ENCODE measurements at regions not wholly inside any gene's neighbourhood (a gene's known extent, or its start where the extent isn't known, plus 50 kb on each side); places are given as distances from the start of the nearest gene placed in this dataset.

DNA sequence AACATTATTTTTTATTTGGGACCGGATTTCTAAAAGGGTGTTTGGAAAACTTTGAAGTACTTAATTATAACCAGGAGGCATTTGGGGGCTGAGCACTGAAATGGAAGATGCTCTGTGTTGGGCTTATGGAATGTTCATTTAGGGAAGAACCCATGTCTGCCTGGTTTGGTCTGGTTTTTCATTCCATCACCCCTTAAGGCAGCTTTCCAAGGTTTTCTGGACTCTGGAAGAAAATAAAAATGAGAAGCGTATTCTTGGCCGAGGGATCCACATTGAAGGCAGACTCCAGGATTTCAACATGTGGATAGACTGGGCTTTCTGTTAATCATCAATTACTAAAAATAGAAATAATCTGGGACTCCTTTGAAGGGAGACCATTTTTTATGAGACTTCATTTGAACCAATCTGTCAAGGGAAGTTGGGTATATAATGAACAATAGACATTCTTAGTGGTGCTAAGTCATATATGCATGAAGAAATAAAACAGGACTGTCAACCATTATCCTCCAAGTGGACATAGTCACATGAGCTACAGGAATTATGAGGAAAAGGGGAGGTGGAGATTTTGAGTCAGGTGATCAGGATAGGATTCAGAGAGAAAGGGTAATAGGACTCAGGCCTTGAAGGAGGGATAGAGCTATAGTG lies 270.5 kb upstream of the ADAMTS9 start:
- H3K4me3 ChIP-seq (ENCODE audit: low read depth, poor library complexity, severe bottlenecking), result no peak overlapping the region
- TF ChIP-seq, protein P1, sequence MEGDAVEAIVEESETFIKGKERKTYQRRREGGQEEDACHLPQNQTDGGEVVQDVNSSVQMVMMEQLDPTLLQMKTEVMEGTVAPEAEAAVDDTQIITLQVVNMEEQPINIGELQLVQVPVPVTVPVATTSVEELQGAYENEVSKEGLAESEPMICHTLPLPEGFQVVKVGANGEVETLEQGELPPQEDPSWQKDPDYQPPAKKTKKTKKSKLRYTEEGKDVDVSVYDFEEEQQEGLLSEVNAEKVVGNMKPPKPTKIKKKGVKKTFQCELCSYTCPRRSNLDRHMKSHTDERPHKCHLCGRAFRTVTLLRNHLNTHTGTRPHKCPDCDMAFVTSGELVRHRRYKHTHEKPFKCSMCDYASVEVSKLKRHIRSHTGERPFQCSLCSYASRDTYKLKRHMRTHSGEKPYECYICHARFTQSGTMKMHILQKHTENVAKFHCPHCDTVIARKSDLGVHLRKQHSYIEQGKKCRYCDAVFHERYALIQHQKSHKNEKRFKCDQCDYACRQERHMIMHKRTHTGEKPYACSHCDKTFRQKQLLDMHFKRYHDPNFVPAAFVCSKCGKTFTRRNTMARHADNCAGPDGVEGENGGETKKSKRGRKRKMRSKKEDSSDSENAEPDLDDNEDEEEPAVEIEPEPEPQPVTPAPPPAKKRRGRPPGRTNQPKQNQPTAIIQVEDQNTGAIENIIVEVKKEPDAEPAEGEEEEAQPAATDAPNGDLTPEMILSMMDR (IDR thresholded peaks at IDR 0.05), result no peak
- TF ChIP-seq POLR2A (IDR thresholded peaks at IDR 0.05), result no peak
- 52 to 59% methylated on average over 3 of the region's 3 CpGs for WGBS, 2 donors
- intact Hi-C loops (cut with DNase I; ENCODE audit: low total_unique reads), result no loop called here
- DNase-seq (ENCODE audit: low spot score in 2 of 2), result no peak

DNA sequence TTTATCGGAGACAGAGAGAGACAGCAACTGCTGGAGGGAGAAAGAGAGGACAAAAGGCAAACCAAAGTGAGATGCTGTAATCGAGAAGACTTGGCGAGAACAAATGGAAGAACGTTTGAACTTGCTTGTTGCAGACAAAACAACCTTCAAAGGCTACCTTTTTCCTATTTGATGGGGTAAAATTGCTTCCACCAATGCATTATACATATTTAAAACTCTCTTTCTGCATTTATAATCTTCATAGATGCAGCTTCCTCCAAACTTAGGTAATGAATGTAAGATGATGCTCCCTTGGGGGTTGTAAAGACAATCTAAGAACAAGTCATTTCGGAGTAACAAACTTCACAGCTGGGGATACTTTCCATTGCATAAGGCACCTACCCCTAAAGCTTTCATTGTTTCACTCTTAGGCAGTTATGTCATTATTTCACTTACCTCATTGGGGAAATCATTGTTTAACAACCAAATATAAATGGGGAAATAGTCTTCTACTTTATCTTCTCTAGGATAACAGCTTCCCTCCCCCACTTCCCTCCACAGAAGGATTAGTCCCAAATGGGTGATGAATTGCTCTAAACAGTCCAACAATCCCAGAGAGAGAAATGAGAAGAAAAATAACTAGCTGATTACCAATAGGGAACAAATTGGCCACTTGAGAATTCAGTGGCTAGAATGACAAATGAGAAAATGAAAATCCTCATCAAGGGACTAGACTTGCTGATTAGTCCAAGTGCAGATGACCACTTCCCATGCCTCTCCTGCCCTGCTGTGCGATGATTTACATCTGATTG lies 269.8 kb upstream of the ADAMTS9 start:
- no peak for TF ChIP-seq POLR2A (IDR thresholded peaks at IDR 0.05)
- TF ChIP-seq, protein P1 (IDR thresholded peaks at IDR 0.05), result no peak
- WGBS, 2 donors, result 54 to 61% methylated on average over 6 of the region's 6 CpGs
- H3K4me3 ChIP-seq (ENCODE audit: low read depth, poor library complexity, severe bottlenecking), result no peak overlapping the region
- intact Hi-C loops (cut with DNase I; ENCODE audit: low total_unique reads), result no loop called here
- DNase-seq (ENCODE audit: low spot score in 2 of 2), result no peak

DNA sequence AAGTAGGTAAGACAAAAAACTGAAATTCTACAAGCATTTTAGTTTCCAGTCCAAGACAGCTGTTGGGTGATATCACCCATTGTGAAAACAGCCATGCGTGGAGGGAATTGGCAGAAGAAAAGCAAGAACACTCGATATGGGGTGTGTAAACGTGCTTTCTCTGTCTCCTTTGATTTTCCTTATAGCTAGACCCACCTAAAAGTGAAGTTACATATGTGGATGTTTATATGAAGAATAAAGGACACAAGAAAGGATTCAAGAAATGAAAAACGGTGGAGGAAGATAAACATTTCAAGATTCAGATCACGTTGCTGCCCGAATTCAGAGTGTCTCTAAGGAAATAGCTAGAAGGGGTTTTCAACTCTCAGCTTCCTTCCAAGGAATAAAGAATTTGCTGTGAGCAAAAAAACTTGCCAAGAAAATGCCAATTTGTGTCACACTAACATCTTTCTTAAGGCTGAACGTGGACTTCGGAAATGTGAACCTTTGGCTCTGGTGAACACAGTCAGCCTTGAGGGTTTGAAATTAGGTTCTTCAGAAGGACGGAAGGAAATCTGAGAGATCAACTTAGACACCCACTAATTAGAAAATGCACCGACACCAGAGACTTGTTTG lies 269.0 kb upstream of the ADAMTS9 start:
- WGBS, 2 donors, result 43 to 55% methylated on average over 10 of the region's 10 CpGs
- no peak overlapping the region for H3K4me3 ChIP-seq (ENCODE audit: low read depth, poor library complexity, severe bottlenecking)
- intact Hi-C loops (cut with DNase I; ENCODE audit: low total_unique reads), result no loop called here
- TF ChIP-seq POLR2A (IDR thresholded peaks at IDR 0.05), result no peak
- TF ChIP-seq, protein P1 (IDR thresholded peaks at IDR 0.05), result no peak
- DNase-seq (ENCODE audit: low spot score in 2 of 2), result no peak

DNA sequence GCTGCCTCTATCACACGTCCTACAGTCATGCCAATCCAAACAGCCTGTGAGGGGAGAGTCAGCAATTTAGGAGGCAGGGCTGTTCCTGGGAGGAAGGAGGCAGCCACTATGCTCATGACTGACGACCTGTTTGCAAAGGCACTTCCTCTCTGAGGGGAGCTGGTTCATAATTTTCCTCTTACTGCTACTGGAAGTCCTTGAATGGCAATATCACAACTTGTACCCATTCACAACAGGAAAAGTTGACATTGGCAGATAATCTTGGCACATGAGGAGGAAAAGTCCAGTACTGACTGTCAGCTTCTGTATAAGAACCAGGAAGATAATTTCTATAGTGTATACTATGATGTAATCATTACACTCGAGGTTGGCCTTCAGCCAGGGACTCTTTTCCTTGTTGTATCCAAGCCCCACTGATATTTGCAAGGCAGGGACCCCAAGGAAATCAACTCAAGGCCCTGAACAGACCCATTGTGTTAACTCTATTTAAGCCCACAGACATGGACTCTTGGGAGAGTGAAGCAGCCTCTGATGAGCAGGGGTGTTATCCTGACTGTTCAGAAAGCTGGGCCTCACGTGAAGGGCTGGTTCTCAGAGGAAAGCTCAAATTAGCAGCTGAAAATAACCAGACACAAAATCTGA lies 267.3 kb upstream of the ADAMTS9 start:
- 33 to 45% methylated on average over 4 of the region's 4 CpGs for WGBS, 2 donors
- intact Hi-C loops (cut with DNase I; ENCODE audit: low total_unique reads), result no loop called here
- no peak for DNase-seq (ENCODE audit: low spot score in 2 of 2)
- no peak for TF ChIP-seq POLR2A (IDR thresholded peaks at IDR 0.05)
- TF ChIP-seq, protein P1 (IDR thresholded peaks at IDR 0.05), result no peak
- no peak overlapping the region for H3K4me3 ChIP-seq (ENCODE audit: low read depth, poor library complexity, severe bottlenecking)

DNA sequence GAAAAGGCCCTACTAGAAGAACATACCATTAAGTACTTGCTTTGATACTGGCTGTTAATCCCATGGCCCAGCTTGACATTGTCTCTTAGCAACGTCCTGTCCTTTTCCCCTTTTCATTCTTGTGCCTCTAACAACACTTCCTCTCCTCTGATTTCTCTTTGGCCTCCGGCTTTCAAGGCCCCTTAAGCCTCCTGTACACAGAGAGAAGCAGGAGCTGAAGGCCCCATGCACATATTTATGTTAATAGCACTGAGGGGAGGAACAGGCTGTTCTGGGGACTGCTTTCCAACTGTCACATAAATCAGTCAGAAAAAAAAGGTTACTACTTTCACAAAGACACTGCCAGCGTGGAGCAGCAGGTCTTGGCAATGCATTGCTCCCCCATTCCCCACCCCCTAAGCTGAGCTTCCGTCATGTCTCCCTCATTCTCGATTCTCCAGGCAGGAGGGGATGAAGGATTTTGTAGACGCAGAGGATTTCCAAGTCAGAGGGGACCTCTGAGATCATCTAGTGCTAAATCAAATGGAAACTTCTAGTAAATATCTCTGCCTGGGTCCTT lies 257.4 kb upstream of the ADAMTS9 start:
- intact Hi-C loops (cut with DNase I; ENCODE audit: low total_unique reads), result no loop called here
- TF ChIP-seq POLR2A (IDR thresholded peaks at IDR 0.05), result no peak
- TF ChIP-seq, protein P1 (IDR thresholded peaks at IDR 0.05), result no peak
- no peak for DNase-seq (ENCODE audit: low spot score in 2 of 2)
- 16 to 22% methylated on average over 6 of the region's 6 CpGs for WGBS, 2 donors
- no peak overlapping the region for H3K4me3 ChIP-seq (ENCODE audit: low read depth, poor library complexity, severe bottlenecking)
